ENCODE measurements at regions not wholly inside any gene's neighbourhood (a gene's known extent, or its start where the extent isn't known, plus 50 kb on each side); places are given as distances from the start of the nearest gene placed in this dataset.

DNA sequence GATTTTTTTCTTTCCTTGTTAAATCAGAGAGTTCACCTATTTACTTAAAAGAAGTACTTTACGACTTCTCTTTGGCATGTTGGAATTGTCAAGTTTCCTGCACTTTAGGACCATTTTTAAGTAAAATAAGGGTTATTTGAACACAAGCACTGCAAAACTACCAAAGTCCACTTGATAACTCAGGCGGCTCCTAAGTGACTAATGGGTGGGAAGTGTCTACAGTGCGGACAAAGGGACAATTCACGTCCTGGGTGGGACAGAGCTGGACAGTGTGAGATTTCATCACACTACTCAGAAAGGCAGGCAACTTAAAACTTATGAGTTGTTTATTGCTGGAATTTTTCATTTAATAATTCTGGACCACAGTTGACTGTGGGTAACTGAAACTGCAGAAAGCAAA is 590.2 kb upstream of the UBE2E2 start:
- Histone ChIP-seq H3K4me3 (ENCODE audit: low read length) (no peak overlapping the region), H3K9me3 (ENCODE audit: insufficient read depth, low read depth, low read length) (no peaks in the 10 kb centered on the region)

GRCh38 chr3:22615790-22616189 is 587.3 kb upstream of the UBE2E2 start:
- H3K27me3 ChIP-seq (ENCODE audit: insufficient read depth, low read length) = no peaks in the 10 kb centered on the region
- H3K36me3 ChIP-seq (ENCODE audit: insufficient read depth, low read depth, low read length) = no peaks in the 10 kb centered on the region
- no peak overlapping the region for H3K4me3 ChIP-seq (ENCODE audit: low read length)
- H3K27ac ChIP-seq (ENCODE audit: low read length) = no peak overlapping the region
- no peak overlapping the region for H3K9ac ChIP-seq (ENCODE audit: low read depth, low read length)
- H3K4me1 ChIP-seq (ENCODE audit: insufficient read depth, low read length) = no peaks in the 10 kb centered on the region
- H3K9me3 ChIP-seq (ENCODE audit: insufficient read depth, low read depth, low read length) = no peaks in the 10 kb centered on the region

More for the DNA sequence above, 590.2 kb upstream of the UBE2E2 start:
- Histone ChIP-seq H3K4me1 (ENCODE audit: insufficient read depth, low read length) (no peaks in the 10 kb centered on the region), H3K9ac (ENCODE audit: low read depth, low read length) (no peak overlapping the region), H3K27ac (ENCODE audit: low read length) (no peak overlapping the region), H3K36me3 (ENCODE audit: insufficient read depth, low read depth, low read length) (no peaks in the 10 kb centered on the region), H3K27me3 (ENCODE audit: insufficient read depth, low read length) (no peaks in the 10 kb centered on the region)

- Histone ChIP-seq H3K9me3 (ENCODE audit: insufficient read depth, low read depth, low read length) (no peaks in the 10 kb centered on the region), H3K9ac (ENCODE audit: low read depth, low read length) (no peak overlapping the region)
These were observed 585.8 kb upstream of the UBE2E2 start for GRCh38 chr3:22617372-22617771.

GRCh38 chr3:22620498-22620897 is 582.6 kb upstream of the UBE2E2 start:
- Histone ChIP-seq H3K4me1 (ENCODE audit: insufficient read depth, low read length) (no peaks in the 10 kb centered on the region), H3K27ac (ENCODE audit: low read length) (no peak overlapping the region), H3K27me3 (ENCODE audit: insufficient read depth, low read length) (no peaks in the 10 kb centered on the region), H3K4me3 (ENCODE audit: low read length) (no peak overlapping the region), H3K36me3 (ENCODE audit: insufficient read depth, low read depth, low read length) (no peaks in the 10 kb centered on the region), H3K9ac (ENCODE audit: low read depth, low read length) (no peak overlapping the region), H3K9me3 (ENCODE audit: insufficient read depth, low read depth, low read length) (no peaks in the 10 kb centered on the region)

More at GRCh38 chr3:22617372-22617771, 585.8 kb upstream of the UBE2E2 start:
- Histone ChIP-seq H3K27me3 (ENCODE audit: insufficient read depth, low read length) (no peaks in the 10 kb centered on the region), H3K4me3 (ENCODE audit: low read length) (no peak overlapping the region), H3K4me1 (ENCODE audit: insufficient read depth, low read length) (no peaks in the 10 kb centered on the region), H3K27ac (ENCODE audit: low read length) (no peak overlapping the region), H3K36me3 (ENCODE audit: insufficient read depth, low read depth, low read length) (no peaks in the 10 kb centered on the region)

- no peak overlapping the region for H3K27ac ChIP-seq (ENCODE audit: low read length)
- H3K4me3 ChIP-seq (ENCODE audit: low read length) = no peak overlapping the region
- H3K9me3 ChIP-seq (ENCODE audit: insufficient read depth, low read depth, low read length) = no peaks in the 10 kb centered on the region
- H3K9ac ChIP-seq (ENCODE audit: low read depth, low read length) = no peak overlapping the region
- no peaks in the 10 kb centered on the region for H3K27me3 ChIP-seq (ENCODE audit: insufficient read depth, low read length)
- H3K4me1 ChIP-seq (ENCODE audit: insufficient read depth, low read length) = no peaks in the 10 kb centered on the region
- H3K36me3 ChIP-seq (ENCODE audit: insufficient read depth, low read depth, low read length) = no peaks in the 10 kb centered on the region
These were observed 581.8 kb upstream of the UBE2E2 start for GRCh38 chr3:22621205-22621809.

GRCh38 chr3:22627993-22628499 is 575.1 kb upstream of the UBE2E2 start:
- Histone ChIP-seq H3K36me3 (ENCODE audit: insufficient read depth, low read depth, low read length) (no peaks in the 10 kb centered on the region), H3K27me3 (ENCODE audit: insufficient read depth, low read length) (no peaks in the 10 kb centered on the region), H3K27ac (ENCODE audit: low read length) (no peak overlapping the region), H3K9me3 (ENCODE audit: insufficient read depth, low read depth, low read length) (no peaks in the 10 kb centered on the region), H3K4me3 (ENCODE audit: low read length) (no peak overlapping the region), H3K9ac (ENCODE audit: low read depth, low read length) (no peak overlapping the region), H3K4me1 (ENCODE audit: insufficient read depth, low read length) (no peaks in the 10 kb centered on the region)

GRCh38 chr3:22632536-22632935 is 570.6 kb upstream of the UBE2E2 start:
- no peak overlapping the region for H3K4me3 ChIP-seq (ENCODE audit: low read length)
- no peak overlapping the region for H3K27ac ChIP-seq (ENCODE audit: low read length)
- H3K4me1 ChIP-seq (ENCODE audit: insufficient read depth, low read length) = peaks cover 7% of the 10 kb centered on the region; the same call in 1 of the 2 replicates
- no peak overlapping the region for H3K9ac ChIP-seq (ENCODE audit: low read depth, low read length)
- no peaks in the 10 kb centered on the region for H3K36me3 ChIP-seq (ENCODE audit: insufficient read depth, low read depth, low read length)
- no peaks in the 10 kb centered on the region for H3K27me3 ChIP-seq (ENCODE audit: insufficient read depth, low read length)
- H3K9me3 ChIP-seq (ENCODE audit: insufficient read depth, low read depth, low read length) = no peaks in the 10 kb centered on the region

GRCh38 chr3:22634433-22634832 is 568.7 kb upstream of the UBE2E2 start:
- Histone ChIP-seq H3K4me1 (ENCODE audit: insufficient read depth, low read length) (peaks cover 7% of the 10 kb centered on the region; the same call in 1 of the 2 replicates), H3K4me3 (ENCODE audit: low read length) (no peak overlapping the region), H3K27ac (ENCODE audit: low read length) (no peak overlapping the region), H3K27me3 (ENCODE audit: insufficient read depth, low read length) (no peaks in the 10 kb centered on the region), H3K9ac (ENCODE audit: low read depth, low read length) (no peak overlapping the region), H3K9me3 (ENCODE audit: insufficient read depth, low read depth, low read length) (no peaks in the 10 kb centered on the region), H3K36me3 (ENCODE audit: insufficient read depth, low read depth, low read length) (no peaks in the 10 kb centered on the region)

DNA sequence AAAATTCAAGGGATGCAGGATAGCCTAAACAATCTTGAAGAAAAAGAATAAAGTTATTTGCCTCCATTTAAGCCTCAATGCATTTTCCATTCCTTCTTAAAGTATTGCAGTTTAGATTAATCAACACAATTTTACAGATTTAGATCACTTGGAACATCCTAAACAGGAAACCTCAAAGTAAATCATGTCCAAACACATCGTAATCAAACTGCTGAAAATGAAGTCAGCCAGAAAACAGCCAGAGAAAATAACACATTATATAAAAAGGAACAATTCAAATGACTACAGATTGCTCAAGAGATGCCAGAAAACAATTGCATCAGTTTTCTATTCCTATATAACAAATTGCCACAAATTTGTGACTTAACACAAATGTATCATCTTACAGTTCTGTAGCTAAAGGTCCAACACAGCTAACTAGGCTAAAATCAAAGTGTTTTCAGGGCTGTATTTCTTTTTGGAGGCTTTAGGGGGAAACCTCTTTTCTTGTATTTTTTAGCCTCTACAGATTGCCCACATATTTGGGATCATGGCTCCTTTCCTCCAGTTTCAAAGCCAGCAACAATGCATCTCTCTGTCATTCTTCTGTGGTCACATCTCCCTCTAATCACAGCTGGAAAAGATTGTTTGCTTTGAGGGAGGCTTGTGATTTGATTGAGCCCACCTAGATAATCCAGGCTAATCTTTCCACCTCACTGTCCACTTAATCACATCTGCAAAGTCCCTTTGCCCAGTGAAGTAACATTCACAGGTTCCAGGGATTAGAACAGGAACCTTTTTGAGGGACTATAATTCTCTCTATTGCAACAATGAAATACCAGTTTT is 543.3 kb upstream of the UBE2E2 start:
- Histone ChIP-seq H3K27me3 (ENCODE audit: insufficient read depth, low read length) (no peaks in the 10 kb centered on the region), H3K4me3 (ENCODE audit: low read length) (no peak overlapping the region), H3K9ac (ENCODE audit: low read depth, low read length) (no peak overlapping the region)

DNA sequence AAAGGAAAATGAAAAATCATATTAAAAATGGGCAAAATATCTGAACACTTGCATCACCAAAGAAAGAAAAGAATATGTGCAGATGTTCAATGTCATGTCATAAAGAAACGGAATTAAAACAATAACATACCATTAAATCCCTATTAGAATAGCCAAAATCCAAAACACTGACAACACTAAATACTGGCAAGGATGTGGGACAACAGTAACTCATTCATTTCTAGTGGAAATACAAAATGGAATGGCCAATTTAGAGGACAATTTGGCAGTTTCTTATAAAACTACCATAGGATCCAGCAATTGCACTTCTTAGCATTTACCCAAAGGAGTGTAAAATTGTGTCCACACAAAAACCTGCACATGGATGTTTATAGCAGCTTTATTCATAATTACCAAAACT is 542.5 kb upstream of the UBE2E2 start:
- no peak overlapping the region for H3K4me3 ChIP-seq (ENCODE audit: low read length)
- H3K36me3 ChIP-seq (ENCODE audit: insufficient read depth, low read depth, low read length) = no peaks in the 10 kb centered on the region
- no peaks in the 10 kb centered on the region for H3K9me3 ChIP-seq (ENCODE audit: insufficient read depth, low read depth, low read length)
- no peaks in the 10 kb centered on the region for H3K4me1 ChIP-seq (ENCODE audit: insufficient read depth, low read length)
- H3K27me3 ChIP-seq (ENCODE audit: insufficient read depth, low read length) = no peaks in the 10 kb centered on the region
- H3K9ac ChIP-seq (ENCODE audit: low read depth, low read length) = no peak overlapping the region
- H3K27ac ChIP-seq (ENCODE audit: low read length) = no peak overlapping the region

More for the DNA sequence above, 543.3 kb upstream of the UBE2E2 start:
- Histone ChIP-seq H3K9me3 (ENCODE audit: insufficient read depth, low read depth, low read length) (no peaks in the 10 kb centered on the region), H3K4me1 (ENCODE audit: insufficient read depth, low read length) (no peaks in the 10 kb centered on the region), H3K36me3 (ENCODE audit: insufficient read depth, low read depth, low read length) (no peaks in the 10 kb centered on the region), H3K27ac (ENCODE audit: low read length) (no peak overlapping the region)

- no peaks in the 10 kb centered on the region for H3K36me3 ChIP-seq (ENCODE audit: insufficient read depth, low read depth, low read length)
- H3K9me3 ChIP-seq (ENCODE audit: insufficient read depth, low read depth, low read length) = no peaks in the 10 kb centered on the region
- no peaks in the 10 kb centered on the region for H3K27me3 ChIP-seq (ENCODE audit: insufficient read depth, low read length)
- no peaks in the 10 kb centered on the region for H3K4me1 ChIP-seq (ENCODE audit: insufficient read depth, low read length)
- H3K27ac ChIP-seq (ENCODE audit: low read length) = no peak overlapping the region
- no peak overlapping the region for H3K9ac ChIP-seq (ENCODE audit: low read depth, low read length)
- no peak overlapping the region for H3K4me3 ChIP-seq (ENCODE audit: low read length)
These were observed 541.9 kb upstream of the UBE2E2 start for GRCh38 chr3:22661121-22661700.

DNA sequence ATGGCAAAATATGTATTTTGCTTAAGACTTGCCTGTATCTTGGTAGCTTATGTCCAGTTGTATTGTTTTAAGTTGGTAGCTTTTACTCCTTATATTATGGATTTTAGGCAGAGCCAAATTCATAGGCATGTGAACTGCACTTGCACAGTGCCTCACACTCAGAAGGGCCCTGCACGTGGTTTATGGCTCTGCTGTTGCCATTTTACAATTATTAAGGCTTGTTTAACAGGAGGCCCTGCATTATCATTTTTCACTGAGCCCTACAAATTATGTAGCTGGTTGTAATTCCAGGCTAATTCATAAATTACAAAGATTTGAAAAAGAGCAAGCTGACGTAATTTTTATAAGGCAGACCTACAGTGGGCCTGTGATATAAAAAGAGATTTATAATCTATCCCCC is 537.6 kb upstream of the UBE2E2 start:
- Histone ChIP-seq H3K36me3 (ENCODE audit: insufficient read depth, low read depth, low read length) (no peaks in the 10 kb centered on the region), H3K27me3 (ENCODE audit: insufficient read depth, low read length) (no peaks in the 10 kb centered on the region), H3K9ac (ENCODE audit: low read depth, low read length) (no peak overlapping the region), H3K27ac (ENCODE audit: low read length) (no peak overlapping the region), H3K4me3 (ENCODE audit: low read length) (no peak overlapping the region), H3K9me3 (ENCODE audit: insufficient read depth, low read depth, low read length) (no peaks in the 10 kb centered on the region), H3K4me1 (ENCODE audit: insufficient read depth, low read length) (no peaks in the 10 kb centered on the region)
